Astrocyte of the cerebellum (primary cell): ENCODE measurements at regions not wholly inside any gene's neighbourhood (a gene's known extent, or its start where the extent isn't known, plus 50 kb on each side); places are given as distances from the start of the nearest gene placed in this dataset.

Experiments
- DNase-seq: peaks from one replicate; pipeline ENCODE4 v3.0.0-alpha.2; 2011; ENCODE audit warnings: low read depth
- H3K4me3 ChIP-seq: 2 replicates; pipeline ENCODE4 v1.5.1; 2011; ENCODE audit warnings: mild to moderate bottlenecking, low read depth, low read length, moderate library complexity
- in situ Hi-C: cut with HindIII; loops from 2 replicates; pipeline ENCODE4 v1.10.0; 2017; ENCODE audit warnings: low sequenced_read_pairs
- TF ChIP-seq, protein P1 (sequence below): IDR thresholded peaks from 2 replicates; pipeline ENCODE4 v1.5.1; 2012; ENCODE audit warnings: low read length, low read depth, moderate library complexity, mild to moderate bottlenecking; ENCODE audit errors: missing control alignments

DNA sequence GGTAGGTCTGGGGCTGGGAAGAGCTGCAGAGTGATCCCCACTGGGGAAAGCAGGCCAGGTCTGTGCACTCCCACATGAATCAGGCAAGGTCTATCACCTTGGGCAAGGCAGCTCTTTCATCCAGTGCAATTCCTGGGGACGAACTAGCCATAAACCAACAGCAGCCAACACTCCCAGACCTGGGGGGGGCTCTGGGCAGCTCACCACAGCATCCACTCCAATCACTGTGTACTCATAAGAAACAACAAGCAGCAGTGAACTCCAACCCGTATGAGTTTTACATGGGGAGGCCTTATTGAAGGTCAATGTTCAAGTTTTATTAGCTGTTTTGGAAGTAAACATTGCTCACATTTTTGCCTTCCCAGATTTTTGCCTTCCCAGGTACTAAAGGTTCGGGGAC lies 157.4 kb upstream of the NAV2 start:
- in situ Hi-C loops: loop anchor here (25.0 kb wide), 2 partner anchors 332 to 582 kb away; no protein-coding TSS in a partner anchor
- TF ChIP-seq, protein P1, sequence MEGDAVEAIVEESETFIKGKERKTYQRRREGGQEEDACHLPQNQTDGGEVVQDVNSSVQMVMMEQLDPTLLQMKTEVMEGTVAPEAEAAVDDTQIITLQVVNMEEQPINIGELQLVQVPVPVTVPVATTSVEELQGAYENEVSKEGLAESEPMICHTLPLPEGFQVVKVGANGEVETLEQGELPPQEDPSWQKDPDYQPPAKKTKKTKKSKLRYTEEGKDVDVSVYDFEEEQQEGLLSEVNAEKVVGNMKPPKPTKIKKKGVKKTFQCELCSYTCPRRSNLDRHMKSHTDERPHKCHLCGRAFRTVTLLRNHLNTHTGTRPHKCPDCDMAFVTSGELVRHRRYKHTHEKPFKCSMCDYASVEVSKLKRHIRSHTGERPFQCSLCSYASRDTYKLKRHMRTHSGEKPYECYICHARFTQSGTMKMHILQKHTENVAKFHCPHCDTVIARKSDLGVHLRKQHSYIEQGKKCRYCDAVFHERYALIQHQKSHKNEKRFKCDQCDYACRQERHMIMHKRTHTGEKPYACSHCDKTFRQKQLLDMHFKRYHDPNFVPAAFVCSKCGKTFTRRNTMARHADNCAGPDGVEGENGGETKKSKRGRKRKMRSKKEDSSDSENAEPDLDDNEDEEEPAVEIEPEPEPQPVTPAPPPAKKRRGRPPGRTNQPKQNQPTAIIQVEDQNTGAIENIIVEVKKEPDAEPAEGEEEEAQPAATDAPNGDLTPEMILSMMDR: no peak
- H3K4me3 ChIP-seq: no peak overlapping the region
- DNase-seq: no peak

GRCh38 chr11:19553683-19554333 lies 158.8 kb upstream of the NAV2 start:
- no peak overlapping the region for H3K4me3 ChIP-seq
- no peak for DNase-seq
- in situ Hi-C loops: loop anchor here (25.0 kb wide), 2 partner anchors 333 to 583 kb away; no protein-coding TSS in a partner anchor
- TF ChIP-seq, protein P1: peak; percentile 86

DNA sequence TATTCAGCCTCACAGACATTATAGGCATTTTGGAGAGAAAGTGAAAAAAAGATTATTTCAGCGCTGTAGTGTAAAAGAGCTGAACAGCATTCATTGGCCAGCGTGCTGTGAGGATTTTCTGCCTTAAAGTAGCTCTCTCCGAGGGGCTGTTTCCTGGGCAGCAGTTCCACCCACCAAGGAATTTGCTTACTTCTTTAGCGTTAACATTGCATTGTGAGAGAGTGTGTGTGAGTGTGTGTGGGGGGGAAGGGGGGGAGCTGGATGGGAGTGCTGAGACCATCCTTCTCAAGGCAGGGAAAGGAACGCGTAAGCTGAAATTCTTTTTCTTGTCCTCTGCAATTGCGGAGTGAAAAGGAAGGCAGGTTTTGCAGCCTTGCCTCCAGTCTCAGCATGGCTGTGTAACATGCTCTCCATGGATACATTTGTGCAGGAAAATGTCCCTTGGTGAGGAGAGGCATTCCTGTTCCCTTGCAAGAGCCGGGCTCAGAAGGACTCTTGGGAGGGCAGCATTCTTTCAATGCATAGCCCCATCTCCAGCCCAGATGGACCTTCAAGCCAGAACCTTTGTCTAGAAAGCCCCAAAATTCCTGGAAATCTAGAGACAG lies 159.9 kb upstream of the NAV2 start:
- H3K4me3 ChIP-seq: no peak overlapping the region
- TF ChIP-seq, protein P1: no peak
- in situ Hi-C loops: loop anchor here (25.0 kb wide), 2 partner anchors 335 to 585 kb away; no protein-coding TSS in a partner anchor
- DNase-seq: no peak

- DNase-seq: no peak
- TF ChIP-seq, protein P1: no peak
- H3K4me3 ChIP-seq: no peak overlapping the region
- in situ Hi-C loops: loop anchor here (25.0 kb wide), 2 partner anchors 335 to 585 kb away; no protein-coding TSS in a partner anchor
Observed at GRCh38 chr11:19552161-19552560, 160.5 kb upstream of the NAV2 start.

GRCh38 chr11:19551457-19551856 lies 161.2 kb upstream of the NAV2 start:
- DNase-seq: no peak
- in situ Hi-C loops: loop anchor here (25.0 kb wide), 2 partner anchors 336 to 586 kb away; no protein-coding TSS in a partner anchor
- H3K4me3 ChIP-seq: no peak overlapping the region
- TF ChIP-seq, protein P1: no peak

GRCh38 chr11:19547044-19547443 lies 165.6 kb upstream of the NAV2 start:
- TF ChIP-seq, protein P1: no peak
- H3K4me3 ChIP-seq: no peak overlapping the region
- no peak for DNase-seq
- in situ Hi-C loops: loop anchor here (10.0 to 25.0 kb wide), 2 partner anchors 185 to 472 kb away; no protein-coding TSS in a partner anchor
